ENCODE measurements at regions not wholly inside any gene's neighbourhood (a gene's known extent, or its start where the extent isn't known, plus 50 kb on each side); places are given as distances from the start of the nearest gene placed in this dataset.

GRCh38 chr3:67832817-67833216 is 178.4 kb upstream of the SUCLG2 start:
- Histone ChIP-seq H3K27ac (no peak overlapping the region), H3K9me3 (peaks cover 0 to 31% (median 0%) of the 10 kb centered on the region in 4 donors), H3K4me3 (no peak overlapping the region), H3K4me1 (no peaks in the 10 kb centered on the region), H3K27me3 (no peaks in the 10 kb centered on the region), H3K36me3 (no peaks in the 10 kb centered on the region)
- DNase-seq (ENCODE audit: low spot score in 2 of 2) = no peak
- WGBS, 2 donors = 84 to 88% methylated on average over 1 of the region's 1 CpG
- TF ChIP-seq EP300 (IDR thresholded peaks at IDR 0.05) (no peak), POLR2A (IDR thresholded peaks at IDR 0.05) (no peak), CTCF (IDR thresholded peaks at IDR 0.05) (no peak)

DNA sequence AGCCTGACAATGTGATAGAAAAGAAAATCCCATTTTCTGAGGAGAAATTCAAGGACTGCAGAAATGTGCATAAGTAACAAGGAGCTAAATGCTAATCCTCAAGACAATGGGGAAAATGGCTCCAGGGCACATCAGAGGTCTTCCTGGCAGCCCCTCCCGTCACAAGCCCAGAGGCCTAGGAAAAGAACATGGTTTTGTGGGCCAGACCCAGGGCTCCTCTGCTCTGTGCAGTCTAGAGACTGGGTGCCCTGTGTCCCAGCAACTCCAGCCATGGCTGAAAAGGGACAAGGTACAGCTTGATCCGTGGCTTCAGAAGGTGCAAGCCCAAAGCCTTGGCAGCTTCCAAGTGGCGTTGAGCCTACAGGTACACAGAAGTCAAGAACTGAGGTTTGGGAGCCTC is 176.8 kb upstream of the SUCLG2 start:
- no peak for TF ChIP-seq EP300 (IDR thresholded peaks at IDR 0.05)
- TF ChIP-seq POLR2A (IDR thresholded peaks at IDR 0.05) = no peak
- TF ChIP-seq CTCF (IDR thresholded peaks at IDR 0.05) = no peak
- Histone ChIP-seq H3K27me3 (no peaks in the 10 kb centered on the region), H3K36me3 (no peaks in the 10 kb centered on the region), H3K4me3 (no peak overlapping the region), H3K27ac (no peak overlapping the region), H3K4me1 (no peaks in the 10 kb centered on the region), H3K9me3 (peaks cover 0 to 31% (median 0%) of the 10 kb centered on the region in 4 donors)
- 84 to 94% methylated on average over 2 to 3 of the region's 3 CpGs for WGBS, 2 donors
- DNase-seq (ENCODE audit: low spot score in 2 of 2) = no peak

DNA sequence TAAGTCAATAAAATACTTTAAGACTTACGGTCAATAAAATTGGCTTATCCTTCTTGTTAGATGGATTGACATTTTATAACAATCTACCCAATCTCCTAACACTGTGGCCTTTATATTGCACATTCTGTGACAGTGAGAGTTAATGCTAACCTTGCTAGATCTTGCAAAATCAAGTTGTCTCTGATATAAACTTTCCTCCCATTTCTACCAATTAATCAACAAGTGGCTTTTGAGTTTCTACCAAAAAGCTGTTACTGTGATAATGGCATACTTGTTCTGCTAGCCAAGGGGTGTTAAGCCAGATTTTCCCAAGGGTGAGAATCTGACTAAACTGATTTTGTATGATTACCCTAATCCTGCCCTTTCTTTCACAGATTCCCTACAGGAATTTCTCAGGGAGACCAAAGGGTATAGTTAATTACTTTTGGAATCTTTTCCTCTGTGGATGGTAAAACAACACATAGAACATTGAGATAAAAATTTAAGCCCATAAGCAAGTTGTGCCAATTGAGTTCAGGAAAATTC is 174.1 kb upstream of the SUCLG2 start:
- Histone ChIP-seq H3K9me3 (peaks cover 0 to 15% (median 0%) of the 10 kb centered on the region in 4 donors), H3K27me3 (no peaks in the 10 kb centered on the region), H3K27ac (no peak overlapping the region), H3K4me1 (no peaks in the 10 kb centered on the region), H3K4me3 (no peak overlapping the region), H3K36me3 (no peaks in the 10 kb centered on the region)
- 49 to 51% methylated on average over 1 of the region's 1 CpG for WGBS, 2 donors
- DNase-seq (ENCODE audit: low spot score in 2 of 2) = no peak
- TF ChIP-seq POLR2A (IDR thresholded peaks at IDR 0.05) (no peak), CTCF (IDR thresholded peaks at IDR 0.05) (no peak), EP300 (IDR thresholded peaks at IDR 0.05) (no peak)

DNA sequence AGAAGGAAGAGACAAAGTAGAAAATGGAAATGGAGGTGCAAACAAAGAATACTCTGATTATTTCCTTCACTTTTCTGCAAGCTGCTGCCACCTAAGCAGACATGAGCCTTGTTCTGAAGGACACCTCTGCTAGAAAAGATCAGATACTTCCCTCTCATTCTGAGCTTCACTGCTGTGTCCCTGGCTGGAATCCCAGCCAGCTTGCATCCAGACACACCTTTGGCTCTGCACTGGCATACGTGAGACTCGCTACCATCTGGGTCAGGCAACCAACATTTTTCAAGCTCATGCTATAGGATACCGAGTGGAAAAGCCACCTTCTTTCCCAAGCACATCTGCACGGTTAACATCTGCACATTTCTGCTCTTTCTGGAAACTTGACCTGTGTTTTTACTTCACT is 166.7 kb upstream of the SUCLG2 start:
- Histone ChIP-seq H3K36me3 (no peaks in the 10 kb centered on the region), H3K9me3 (no peaks in the 10 kb centered on the region), H3K4me3 (no peak overlapping the region), H3K27me3 (no peaks in the 10 kb centered on the region), H3K4me1 (peaks cover 0 to 4% (median 0%) of the 10 kb centered on the region in 4 donors), H3K27ac (no peak overlapping the region)
- no peak for DNase-seq (ENCODE audit: low spot score in 2 of 2)
- 78 to 85% methylated on average over 4 of the region's 4 CpGs for WGBS, 2 donors
- TF ChIP-seq POLR2A (IDR thresholded peaks at IDR 0.05) (no peak), CTCF (IDR thresholded peaks at IDR 0.05) (no peak), EP300 (IDR thresholded peaks at IDR 0.05) (no peak)

DNA sequence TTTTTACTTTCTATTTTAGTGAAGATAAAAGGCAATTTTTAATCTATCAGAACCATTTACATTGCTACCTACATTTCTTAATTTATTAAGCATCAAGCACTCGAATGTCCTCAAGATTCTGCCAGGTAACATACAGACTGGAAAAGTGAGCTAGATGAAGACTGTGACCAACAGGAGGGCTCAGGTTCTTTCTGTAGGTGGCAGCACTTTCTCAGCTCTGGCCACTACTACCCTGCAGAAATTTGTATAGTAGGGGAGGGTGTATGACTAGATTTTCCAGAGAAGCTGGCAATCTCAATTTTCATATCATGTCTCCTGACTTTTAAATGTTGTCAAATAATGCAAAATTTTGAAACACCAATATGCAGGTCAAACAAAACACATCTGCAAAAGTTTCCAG is 165.0 kb upstream of the SUCLG2 start:
- no peak for DNase-seq (ENCODE audit: low spot score in 2 of 2)
- Histone ChIP-seq H3K27ac (no peak overlapping the region), H3K4me3 (no peak overlapping the region), H3K27me3 (no peaks in the 10 kb centered on the region), H3K4me1 (peaks cover 0 to 4% (median 0%) of the 10 kb centered on the region in 4 donors), H3K9me3 (no peaks in the 10 kb centered on the region), H3K36me3 (no peaks in the 10 kb centered on the region)
- TF ChIP-seq POLR2A (IDR thresholded peaks at IDR 0.05) (no peak), EP300 (IDR thresholded peaks at IDR 0.05) (no peak), CTCF (IDR thresholded peaks at IDR 0.05) (no peak)
- 53 to 70% methylated on average over 1 of the region's 1 CpG for whole genome bisulfite sequencing, 2 donors

Measured in tibial nerve (tissue), 4 donors.